H9 (cell line): ENCODE measurements at regions not wholly inside any gene's neighbourhood (a gene's known extent, or its start where the extent isn't known, plus 50 kb on each side); places are given as distances from the start of the nearest gene placed in this dataset.

Experiments
- DNase-seq: peaks from one replicate; pipeline ENCODE4 v3.0.0-alpha.2; 2017
- H2AFZ ChIP-seq: one replicate; pipeline ENCODE4 v1.6.1; 2013; ENCODE audit warnings: mild to moderate bottlenecking, low read length, control low read depth, moderate library complexity
- H2AK5ac ChIP-seq: 2 replicates; pipeline ENCODE4 v1.6.1; 2013; ENCODE audit warnings: low read length, control low read depth, mixed read lengths; ENCODE audit not compliant: insufficient read length
- H2BK120ac ChIP-seq: one replicate; pipeline ENCODE4 v1.6.1; 2013; ENCODE audit warnings: low read depth, mild to moderate bottlenecking, low read length, control low read depth, inconsistent platforms; ENCODE audit not compliant: poor library complexity, severe bottlenecking
- H2BK12ac ChIP-seq: 2 replicates; pipeline ENCODE4 v1.6.1; 2013; ENCODE audit warnings: low read length, control low read depth, mixed read lengths, low read depth; ENCODE audit not compliant: insufficient read length
- H2BK15ac ChIP-seq: 2 replicates; pipeline ENCODE4 v1.6.1; 2013; ENCODE audit warnings: low read depth, low read length, control low read depth
- H2BK20ac ChIP-seq: one replicate; pipeline ENCODE4 v1.6.1; 2013; ENCODE audit warnings: low read depth, mild to moderate bottlenecking, low read length, control low read depth, inconsistent platforms; ENCODE audit not compliant: poor library complexity, severe bottlenecking
- H2BK5ac ChIP-seq: 2 replicates; pipeline ENCODE4 v1.6.1; 2013; ENCODE audit warnings: low read length, control low read depth, mixed read lengths; ENCODE audit not compliant: insufficient read length
- H3K14ac ChIP-seq: 2 replicates; pipeline ENCODE4 v1.6.1; 2013; ENCODE audit warnings: low read length, control low read depth; ENCODE audit not compliant: insufficient read depth
- H3K18ac ChIP-seq: 2 replicates; pipeline ENCODE4 v1.6.1; 2013; ENCODE audit warnings: low read depth, mild to moderate bottlenecking, mixed read lengths, low read length, control low read depth; ENCODE audit not compliant: insufficient read length
- H3K23ac ChIP-seq: 2 replicates; pipeline ENCODE4 v1.6.1; 2013; ENCODE audit warnings: low read length, control low read depth, mixed read lengths, low read depth; ENCODE audit not compliant: insufficient read length
- H3K23me2 ChIP-seq: 2 replicates; pipeline ENCODE4 v1.6.1; 2013; ENCODE audit warnings: low read depth, mild to moderate bottlenecking, mixed read lengths, low read length, control low read depth; ENCODE audit not compliant: insufficient read length, poor library complexity, severe bottlenecking
- H3K27ac ChIP-seq: 2 replicates; pipeline ENCODE4 v1.5.1; 2013; ENCODE audit warnings: low read length, control low read depth, mixed read lengths, low read depth; ENCODE audit not compliant: insufficient read length
- H3K27me3 ChIP-seq: 2 replicates; pipeline ENCODE4 v1.6.1; 2013; ENCODE audit warnings: low read length, control low read depth, inconsistent platforms; ENCODE audit not compliant: insufficient read depth
- H3K4ac ChIP-seq: 2 replicates; pipeline ENCODE4 v1.6.1; 2013; ENCODE audit warnings: low read depth, mild to moderate bottlenecking, control low read depth, inconsistent platforms, low read length, moderate library complexity
- H3K4me1 ChIP-seq: 2 replicates; pipeline ENCODE4 v1.6.1; 2013; ENCODE audit warnings: low read length, control low read depth, inconsistent platforms; ENCODE audit not compliant: insufficient read depth
- H3K4me2 ChIP-seq: 2 replicates; pipeline ENCODE4 v1.6.1; 2013; ENCODE audit warnings: low read length, control low read depth, mixed read lengths; ENCODE audit not compliant: insufficient read length, insufficient read depth
- H3K56ac ChIP-seq: 2 replicates; pipeline ENCODE4 v1.6.1; 2013; ENCODE audit warnings: low read depth, mild to moderate bottlenecking, mixed read lengths, low read length, control low read depth; ENCODE audit not compliant: insufficient read length
- H3K79me1 ChIP-seq: 2 replicates; pipeline ENCODE4 v1.6.1; 2013; ENCODE audit warnings: low read depth, mild to moderate bottlenecking, moderate library complexity, low read length, control low read depth, inconsistent platforms; ENCODE audit not compliant: insufficient read depth, poor library complexity, severe bottlenecking
- H3K79me2 ChIP-seq: 2 replicates; pipeline ENCODE4 v1.6.1; 2013; ENCODE audit warnings: low read length, control low read depth, inconsistent platforms; ENCODE audit not compliant: insufficient read depth
- H3K9ac ChIP-seq: 2 replicates; pipeline ENCODE4 v1.6.1; 2013; ENCODE audit warnings: low read length, control low read depth, mixed read lengths; ENCODE audit not compliant: insufficient read length; ENCODE audit errors: extremely low read depth
- H3K9me3 ChIP-seq: one replicate; pipeline ENCODE4 v1.6.1; 2013; ENCODE audit warnings: low read depth, low read length, inconsistent platforms; ENCODE audit not compliant: control insufficient read depth
- H3T11ph ChIP-seq: one replicate; pipeline ENCODE4 v1.6.1; 2013; ENCODE audit warnings: mild to moderate bottlenecking, low read length, control low read depth, inconsistent platforms
- H4K20me1 ChIP-seq: one replicate; pipeline ENCODE4 v1.6.1; 2013; ENCODE audit not compliant: control insufficient read depth, insufficient read length, insufficient read depth
- H4K5ac ChIP-seq: 2 replicates; pipeline ENCODE4 v1.6.1; 2013; ENCODE audit warnings: low read depth, mild to moderate bottlenecking, mixed read lengths, low read length, control low read depth; ENCODE audit not compliant: insufficient read length
- H4K8ac ChIP-seq: replicated peaks from 2 replicates; pipeline ENCODE4 v1.6.1; 2013; ENCODE audit warnings: low read length, control low read depth, mixed read lengths, low read depth; ENCODE audit not compliant: insufficient read length
- H4K91ac ChIP-seq: 2 replicates; pipeline ENCODE4 v1.6.1; 2013; ENCODE audit warnings: low read depth, mild to moderate bottlenecking, moderate library complexity, mixed read lengths, low read length, control low read depth; ENCODE audit not compliant: insufficient read length
- H3K27ac Mint-ChIP-seq, 3 experiments: 2 replicates in 2 of 3; 3 replicates in 1 of 3; pipeline ENCODE4 v1.8.0; 2020 to 2021; ENCODE audit warnings: mixed read lengths in 3 of 3, mild to moderate bottlenecking in 1 of 3, moderate library complexity in 1 of 3
- H3K27me3 Mint-ChIP-seq: 2 replicates; pipeline ENCODE4 v1.8.0; 2021; ENCODE audit warnings: low read depth, mild to moderate bottlenecking, moderate library complexity, mixed read lengths
- H3K36me3 Mint-ChIP-seq, 3 experiments: 2 replicates in 2 of 3; 3 replicates in 1 of 3; pipeline ENCODE4 v1.8.0; 2020 to 2021; ENCODE audit warnings: low read depth in 3 of 3, mixed read lengths in 3 of 3; ENCODE audit not compliant: insufficient read depth in 1 of 3
- H3K4me1 Mint-ChIP-seq, 2 experiments: 2 replicates each; pipeline ENCODE4 v1.8.0; 2020; ENCODE audit warnings: mixed read lengths in 2 of 2
- H3K4me3 Mint-ChIP-seq, 2 experiments: 2 replicates in 1 of 2; 3 replicates in 1 of 2; pipeline ENCODE4 v1.8.0; 2020 to 2021; ENCODE audit warnings: mild to moderate bottlenecking in 2 of 2, mixed read lengths in 2 of 2, moderate library complexity in 1 of 2
- H3K9me3 Mint-ChIP-seq, 2 experiments: 2 replicates in 1 of 2; 3 replicates in 1 of 2; pipeline ENCODE4 v1.8.0; 2020; ENCODE audit warnings: mild to moderate bottlenecking in 2 of 2, mixed read lengths in 2 of 2, moderate library complexity in 1 of 2
- WGBS: extraction: QIAGEN DNeasy Blood & Tissue Kit; methylation state at CpG from one replicate; pipeline ENCODE4 v1.1.7; 2013; ENCODE audit warnings: missing lambda C conversion rate, low lambda C conversion rate, mixed read lengths; ENCODE audit not compliant: insufficient read length; ENCODE audit errors: extremely low coverage; 5-methylcytosine and 5-hydroxymethylcytosine counted together
- TF ChIP-seq, protein P1 (sequence below): fragments of 200-600 bp; sonication (generic); conservative IDR thresholded peaks from 3 replicates; pipeline ENCODE4 v1.8.0; 2021; ENCODE audit warnings: antibody characterized with exemption, mild to moderate bottlenecking

DNA sequence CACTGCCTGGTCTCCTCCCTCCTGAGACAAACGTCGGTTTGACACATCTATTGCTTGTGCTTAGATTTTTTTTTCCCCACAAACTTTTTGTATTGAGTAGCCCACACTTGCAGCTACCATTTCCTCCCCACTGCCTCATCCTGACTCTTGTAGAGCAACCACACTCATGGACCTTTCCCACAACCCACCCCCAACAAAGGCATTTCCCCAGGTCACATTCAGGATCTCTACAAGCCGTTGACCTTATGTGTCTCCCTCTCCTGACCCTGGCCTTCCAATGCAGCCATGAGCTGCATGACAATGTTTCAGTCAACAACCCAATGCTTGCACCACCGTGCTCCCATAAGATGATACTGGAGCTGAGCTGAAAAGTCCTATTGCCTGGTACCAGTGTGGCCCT, 91.9 kb upstream of the MKI67 start:
- Histone ChIP-seq H2BK20ac (no peak overlapping the region), H3K4me2 (no peak overlapping the region), H3K27ac (no peak overlapping the region), H2AFZ (no peak overlapping the region), H4K8ac (no peak overlapping the region), H3K18ac (no peak overlapping the region), H4K5ac (no peak overlapping the region), H2AK5ac (no peak overlapping the region), H3K79me1 (no peaks in the 10 kb centered on the region), H3K23me2 (no peaks in the 10 kb centered on the region), H3K56ac (no peak overlapping the region), H3K23ac (no peak overlapping the region), H3K14ac (no peak overlapping the region), H2BK5ac (no peak overlapping the region), H3K4me1 (0 out of 2 replicates have a peak, but pooled peaks cover 1% of the 10 kb centered on the region), H4K91ac (no peak overlapping the region), H3K9ac (no peak overlapping the region), H3K9me3 (no peaks in the 10 kb centered on the region), H2BK120ac (no peak overlapping the region), H3K79me2 (no peaks in the 10 kb centered on the region), H2BK12ac (no peak overlapping the region), H2BK15ac (no peak overlapping the region), H3T11ph (no peak overlapping the region), H3K4ac (no peak overlapping the region), H3K27me3 (no peaks in the 10 kb centered on the region), H4K20me1 (no peaks in the 10 kb centered on the region)
- H3K36me3 Mint-ChIP-seq, result no peaks in the 10 kb centered on the region
- no peak overlapping the region for H3K4me3 Mint-ChIP-seq
- WGBS, result no CpG with 5 or more reads among the region's 4 CpGs
- no peak overlapping the region for H3K27ac Mint-ChIP-seq
- TF ChIP-seq, protein P1, sequence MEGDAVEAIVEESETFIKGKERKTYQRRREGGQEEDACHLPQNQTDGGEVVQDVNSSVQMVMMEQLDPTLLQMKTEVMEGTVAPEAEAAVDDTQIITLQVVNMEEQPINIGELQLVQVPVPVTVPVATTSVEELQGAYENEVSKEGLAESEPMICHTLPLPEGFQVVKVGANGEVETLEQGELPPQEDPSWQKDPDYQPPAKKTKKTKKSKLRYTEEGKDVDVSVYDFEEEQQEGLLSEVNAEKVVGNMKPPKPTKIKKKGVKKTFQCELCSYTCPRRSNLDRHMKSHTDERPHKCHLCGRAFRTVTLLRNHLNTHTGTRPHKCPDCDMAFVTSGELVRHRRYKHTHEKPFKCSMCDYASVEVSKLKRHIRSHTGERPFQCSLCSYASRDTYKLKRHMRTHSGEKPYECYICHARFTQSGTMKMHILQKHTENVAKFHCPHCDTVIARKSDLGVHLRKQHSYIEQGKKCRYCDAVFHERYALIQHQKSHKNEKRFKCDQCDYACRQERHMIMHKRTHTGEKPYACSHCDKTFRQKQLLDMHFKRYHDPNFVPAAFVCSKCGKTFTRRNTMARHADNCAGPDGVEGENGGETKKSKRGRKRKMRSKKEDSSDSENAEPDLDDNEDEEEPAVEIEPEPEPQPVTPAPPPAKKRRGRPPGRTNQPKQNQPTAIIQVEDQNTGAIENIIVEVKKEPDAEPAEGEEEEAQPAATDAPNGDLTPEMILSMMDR, result no peak
- H3K9me3 Mint-ChIP-seq, result peaks cover 0 to 2% of the 10 kb centered on the region in 2 experiments; a peak in 1 of 5 replicates
- H3K4me1 Mint-ChIP-seq, result peaks cover 23 to 38% of the 10 kb centered on the region in 2 experiments
- H3K27me3 Mint-ChIP-seq, result peaks cover 3% of the 10 kb centered on the region
- DNase-seq, result no peak
